ENCODE measurements at regions not wholly inside any gene's neighbourhood (a gene's known extent, or its start where the extent isn't known, plus 50 kb on each side); places are given as distances from the start of the nearest gene placed in this dataset.
"Not testable (repeated sequence)": the region's sequence is repeated elsewhere in the genome, so short reads cannot be mapped to it uniquely, and the experiment has no call there.

DNA sequence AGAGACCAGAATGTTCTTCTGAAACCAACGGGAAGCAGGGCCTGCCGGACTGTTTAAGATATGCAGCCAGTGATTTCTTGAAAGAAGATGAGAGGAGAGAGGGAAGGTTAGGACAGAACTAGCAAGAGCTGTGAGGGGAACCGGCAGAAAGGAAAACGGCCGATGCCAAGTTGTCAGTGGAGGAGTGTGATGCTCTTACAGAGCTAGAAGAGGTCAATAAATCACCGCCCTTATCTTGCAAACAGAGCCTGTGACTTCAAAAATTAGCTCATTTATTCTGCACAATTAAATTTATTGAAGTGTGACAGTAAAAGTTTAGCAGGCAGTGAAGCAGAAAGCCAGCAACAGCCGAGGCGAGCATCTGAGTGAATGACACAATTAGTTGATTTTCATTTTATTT, 509.5 kb upstream of the ID4 start:
- DNase-seq (ENCODE audit: low read depth) = no peak

DNA sequence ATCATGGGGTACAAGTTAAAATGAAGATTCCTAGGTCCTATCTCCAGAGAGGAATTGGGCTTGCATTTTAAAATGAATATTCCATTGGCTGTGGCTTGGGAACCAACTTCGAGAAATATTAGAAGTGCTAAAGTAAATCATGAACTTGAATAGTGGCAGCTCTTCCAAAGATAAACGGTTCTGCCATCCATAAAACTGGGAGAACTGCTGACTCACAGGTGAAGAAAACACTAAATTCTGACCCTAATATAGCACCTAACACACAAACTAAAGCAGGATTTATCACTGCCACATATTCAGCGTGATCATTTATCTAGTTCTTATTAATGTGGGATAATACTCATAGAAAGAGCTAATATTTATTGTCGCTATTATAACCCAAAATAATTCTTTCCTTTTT, 508.1 kb upstream of the ID4 start:
- DNase-seq (ENCODE audit: low read depth) = no peak

GRCh38 chr6:19331089-19331488, 506.1 kb upstream of the ID4 start:
- DNase-seq (ENCODE audit: low read depth) = no peak

GRCh38 chr6:19332806-19333460, 504.2 kb upstream of the ID4 start:
- DNase-seq (ENCODE audit: low read depth) = no peak

GRCh38 chr6:19333936-19334335, 503.2 kb upstream of the ID4 start:
- DNase-seq (ENCODE audit: low read depth) = no peak

GRCh38 chr6:19336579-19336978, 500.6 kb upstream of the ID4 start:
- no peak for DNase-seq (ENCODE audit: low read depth)

DNA sequence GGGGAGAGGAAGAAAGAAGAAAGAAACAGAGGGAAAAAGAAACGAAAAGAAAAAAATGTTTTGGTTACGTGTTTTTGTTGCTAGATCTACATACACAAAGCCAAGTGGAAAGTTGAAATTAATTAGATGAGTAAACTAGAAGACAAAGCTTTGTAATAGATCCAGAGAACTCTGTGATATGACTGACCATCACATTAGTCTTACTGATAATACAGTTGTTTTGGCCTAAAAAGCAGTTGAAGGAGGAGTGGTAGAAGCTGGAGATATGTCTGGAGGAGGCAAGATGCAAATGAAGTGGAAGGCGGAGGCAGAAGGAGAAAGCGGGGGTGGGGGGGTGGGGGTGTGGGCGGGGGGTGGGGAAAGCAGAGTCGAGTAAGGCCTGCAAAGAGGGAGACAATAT, 500.1 kb upstream of the ID4 start:
- no peak for DNase-seq (ENCODE audit: low read depth)

DNA sequence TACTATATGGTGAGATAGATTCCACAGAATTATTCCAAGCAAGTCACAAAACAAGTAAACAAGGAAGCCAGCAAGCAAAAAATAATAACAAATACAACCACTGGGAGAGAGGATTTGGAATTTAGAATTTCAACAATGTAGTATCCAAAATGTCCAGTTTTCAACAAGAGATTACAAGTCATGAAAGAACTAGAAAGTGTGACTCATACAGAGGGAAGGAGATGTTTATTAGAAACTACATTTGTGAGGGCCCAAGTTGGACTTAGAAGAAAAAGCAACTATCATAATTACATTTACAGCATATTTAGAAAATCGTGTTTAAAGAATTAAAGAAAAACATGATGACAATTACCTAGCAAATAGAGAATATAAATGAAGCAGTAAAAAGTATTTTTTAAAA, 494.6 kb upstream of the ID4 start:
- no peak for DNase-seq (ENCODE audit: low read depth)

DNA sequence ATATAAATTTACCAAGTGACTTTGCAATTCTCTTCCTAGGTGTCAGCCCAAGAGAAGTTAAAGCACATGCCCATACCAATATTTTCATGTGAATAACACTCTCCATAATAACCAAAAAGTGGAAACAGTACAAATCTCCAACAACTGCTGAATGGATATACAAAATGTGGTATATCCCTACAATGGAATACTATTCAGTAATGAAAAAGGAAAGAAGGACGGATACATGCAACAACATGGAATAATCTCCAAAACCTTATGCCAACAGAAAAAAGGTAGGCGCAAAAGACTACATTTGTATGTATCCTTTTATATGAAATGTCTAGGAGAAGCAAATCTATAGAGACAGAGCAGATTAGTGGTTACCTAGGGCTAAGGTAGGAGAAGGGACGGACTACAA, 487.7 kb upstream of the ID4 start:
- DNase-seq (ENCODE audit: low read depth) = no peak

DNA sequence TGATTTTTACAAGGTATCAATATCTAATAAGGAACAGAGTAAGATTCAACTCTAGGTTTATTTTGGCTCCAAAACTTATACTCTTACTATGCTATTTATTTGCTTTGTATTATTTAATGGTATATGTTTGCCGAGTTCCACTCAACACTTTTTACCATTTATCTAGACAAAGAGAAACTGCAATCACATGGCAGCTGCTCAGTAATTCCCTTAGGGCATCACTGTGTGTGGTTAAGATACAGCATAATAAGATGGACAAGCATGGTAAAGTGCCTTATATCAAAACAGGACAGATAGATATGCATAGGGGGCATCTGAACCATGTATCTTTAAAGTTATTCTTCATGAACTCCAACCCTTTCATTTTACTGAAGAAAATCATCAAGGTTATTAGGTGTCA, 483.0 kb upstream of the ID4 start:
- no peak for DNase-seq (ENCODE audit: low read depth)

- DNase-seq (ENCODE audit: low read depth) = no peak
These were observed 480.5 kb upstream of the ID4 start for GRCh38 chr6:19356692-19357091.

DNA sequence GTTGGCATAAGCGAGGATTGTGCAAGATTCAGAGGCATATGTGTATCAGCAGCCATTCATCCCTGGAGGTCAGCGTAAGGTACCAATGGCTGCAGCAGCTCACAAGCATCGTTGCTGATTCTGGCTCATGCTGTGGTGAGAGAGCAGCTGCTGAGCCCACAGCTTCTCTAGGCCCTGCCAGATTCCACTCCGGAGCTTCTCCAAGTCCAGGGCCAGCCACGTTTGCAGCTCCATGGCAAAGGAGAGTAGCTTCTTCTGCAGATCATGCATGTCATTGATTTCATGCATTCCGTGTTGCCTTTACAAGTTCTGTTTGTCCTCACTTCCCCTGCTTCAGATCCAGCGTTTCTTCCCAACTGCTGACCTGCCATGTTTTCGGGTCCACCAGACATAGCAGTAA, 474.8 kb upstream of the ID4 start:
- no peak for DNase-seq (ENCODE audit: low read depth)

- no peak for DNase-seq (ENCODE audit: low read depth)
These were observed 468.7 kb upstream of the ID4 start for GRCh38 chr6:19368511-19368910.

DNA sequence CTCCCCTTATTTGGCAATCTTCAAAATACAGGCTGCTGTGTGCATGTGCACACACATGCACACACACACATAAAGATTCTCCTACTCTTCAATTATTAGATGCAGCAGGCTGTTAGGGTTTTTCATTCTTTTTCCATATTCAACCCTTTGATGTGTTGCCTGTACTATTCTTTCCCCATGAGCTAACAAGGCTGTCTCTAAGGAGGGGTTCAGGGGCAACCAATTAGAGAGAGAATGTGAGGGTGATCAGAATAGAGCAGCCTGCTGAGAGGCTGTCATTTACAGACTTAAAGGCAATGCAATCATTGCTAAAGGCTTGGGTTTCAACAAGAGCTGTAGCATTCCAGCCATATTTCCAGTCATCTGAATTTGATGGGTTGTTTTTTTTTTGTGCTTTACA, 467.4 kb upstream of the ID4 start:
- no peak for DNase-seq (ENCODE audit: low read depth)

DNA sequence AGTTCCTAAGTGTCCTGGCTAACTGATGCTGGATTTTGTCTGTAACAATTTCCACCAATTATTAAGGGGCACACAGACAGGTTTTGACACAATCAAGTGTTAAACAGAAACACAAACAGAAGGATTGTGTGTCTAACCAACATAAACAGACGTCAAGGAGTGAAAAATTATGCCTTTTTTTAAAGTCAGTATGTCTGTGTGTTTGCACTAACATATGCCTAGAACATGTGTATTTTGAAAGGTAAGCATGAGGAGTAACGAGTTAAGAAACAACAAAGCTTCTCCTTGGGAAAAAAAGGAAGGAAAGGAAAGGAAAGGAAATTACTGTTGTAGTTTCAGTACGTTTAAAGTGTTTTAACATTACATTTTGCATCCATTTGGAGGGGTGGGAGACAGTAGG, 466.3 kb upstream of the ID4 start:
- no peak for DNase-seq (ENCODE audit: low read depth)

GRCh38 chr6:19375613-19376012, 461.6 kb upstream of the ID4 start:
- no peak for DNase-seq (ENCODE audit: low read depth)

GRCh38 chr6:19377722-19378121, 459.4 kb upstream of the ID4 start:
- no peak for DNase-seq (ENCODE audit: low read depth)

GRCh38 chr6:19380293-19380692, 456.9 kb upstream of the ID4 start:
- DNase-seq (ENCODE audit: low read depth) = no peak

- DNase-seq (ENCODE audit: low read depth) = no peak
These were observed 454.5 kb upstream of the ID4 start for GRCh38 chr6:19382676-19383075.

DNA sequence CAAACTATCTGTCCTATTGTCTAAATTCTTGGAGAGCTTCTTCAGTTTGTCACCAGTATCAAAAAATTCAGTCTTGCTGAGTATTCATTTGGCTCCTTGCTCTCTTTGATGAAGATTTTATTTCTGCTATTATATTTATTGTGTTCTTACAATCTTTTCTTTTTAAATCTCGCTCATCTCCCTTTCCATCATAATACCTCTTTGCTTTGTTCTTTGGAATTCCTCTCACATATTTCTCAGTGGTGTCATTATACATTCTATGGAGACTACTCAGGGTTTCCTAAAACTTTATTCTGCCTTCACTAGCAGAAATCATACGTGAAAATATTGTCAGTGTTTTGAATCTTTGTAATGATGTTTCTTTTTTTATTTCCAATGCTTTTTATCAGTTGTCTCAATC, 445.2 kb upstream of the ID4 start:
- DNase-seq (ENCODE audit: low read depth) = no peak

DNA sequence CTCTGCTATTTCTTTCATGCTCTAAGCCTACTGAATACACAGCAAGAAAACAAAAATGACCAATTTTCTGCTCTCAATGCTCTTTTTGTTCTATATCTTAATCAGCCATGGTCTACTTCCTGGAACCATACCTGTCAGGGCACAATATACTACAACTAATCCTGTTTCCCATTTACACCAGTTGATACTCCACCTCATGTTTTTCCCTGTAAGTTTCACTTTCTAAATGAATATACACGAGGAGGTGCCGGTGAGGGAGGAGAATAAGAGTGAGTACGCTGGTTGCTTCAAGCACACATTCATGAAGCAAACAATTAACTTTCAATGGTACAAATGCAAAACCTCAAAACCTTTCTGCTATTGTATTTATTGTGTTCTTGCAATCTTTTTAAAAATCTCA, 443.1 kb upstream of the ID4 start:
- no peak for DNase-seq (ENCODE audit: low read depth)

DNA sequence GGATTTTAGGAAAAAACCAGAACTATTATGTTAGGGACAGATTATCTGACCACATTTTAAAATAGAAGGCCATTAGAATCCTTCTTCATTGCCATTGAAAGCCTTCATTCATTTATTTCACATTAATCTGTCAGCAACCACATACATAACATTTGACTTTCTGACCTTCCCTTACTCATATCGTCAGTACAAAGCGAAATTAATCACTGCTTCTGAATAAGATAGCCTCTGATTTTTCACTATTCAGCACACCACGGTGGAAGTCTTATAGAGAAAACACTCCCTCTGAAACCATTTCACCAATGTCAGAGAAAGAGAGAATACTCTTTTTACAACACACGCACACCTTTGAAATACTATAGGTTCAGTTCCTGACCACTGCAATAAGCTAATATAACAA, 442.5 kb upstream of the ID4 start:
- DNase-seq (ENCODE audit: low read depth) = no peak

DNA sequence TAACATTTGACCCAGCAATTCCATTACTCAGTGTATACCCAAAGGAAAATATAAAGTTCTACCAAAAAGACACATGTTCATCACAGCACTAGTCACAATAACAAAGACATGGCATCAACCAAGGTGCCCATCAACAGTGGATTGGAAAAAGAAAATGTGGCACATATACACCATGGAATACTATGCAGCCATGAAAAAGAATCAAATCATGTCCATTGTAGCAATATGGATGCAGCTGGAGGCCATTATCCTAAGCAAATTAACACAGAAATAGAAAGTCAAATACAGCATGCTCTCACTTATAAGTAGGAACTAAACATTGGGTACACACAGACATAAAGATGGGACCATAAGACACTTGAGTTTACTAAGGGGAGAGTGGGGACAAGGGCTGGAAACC, 441.9 kb upstream of the ID4 start:
- DNase-seq (ENCODE audit: low read depth) = no peak

DNA sequence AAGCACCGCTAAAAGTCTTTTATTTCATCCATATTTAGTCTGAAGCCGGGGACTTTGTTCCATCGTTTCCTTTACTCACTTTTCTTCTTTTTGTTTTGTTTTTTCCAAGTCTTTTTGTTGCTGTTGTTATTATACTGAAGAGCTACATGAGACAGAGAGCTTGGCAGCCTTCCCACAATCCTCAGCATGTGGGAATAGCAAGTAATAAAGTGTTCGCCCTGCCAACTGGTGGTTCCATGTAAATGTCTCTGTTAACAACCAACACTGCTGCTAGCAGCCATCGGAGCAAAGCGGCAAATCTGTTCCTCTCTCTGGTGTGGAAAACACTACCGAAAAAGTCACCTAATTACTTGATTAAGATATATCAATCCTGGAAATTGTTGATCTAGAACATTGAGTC, 437.8 kb upstream of the ID4 start:
- no peak for DNase-seq (ENCODE audit: low read depth)

DNA sequence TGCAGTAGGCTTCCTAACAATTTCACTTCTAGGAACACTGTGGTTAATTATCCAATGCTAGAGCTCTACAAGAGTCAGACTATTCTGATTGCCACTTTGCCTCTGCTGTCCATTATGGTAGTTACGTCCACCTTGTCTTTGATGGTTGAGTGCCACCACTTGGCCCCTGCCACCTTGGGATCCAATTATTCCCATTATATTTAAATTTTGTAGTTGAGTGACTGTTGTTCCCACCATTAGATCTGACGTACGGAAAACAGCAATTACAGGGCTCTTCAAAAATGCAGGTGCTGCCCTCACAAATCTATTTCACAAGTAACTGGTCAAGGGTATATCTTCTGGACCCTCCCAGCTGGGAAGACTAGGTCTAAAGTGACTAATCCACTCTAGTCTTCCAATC, 432.3 kb upstream of the ID4 start:
- DNase-seq (ENCODE audit: low read depth) = not testable (repeated sequence)
